ENCODE measurements at regions not wholly inside any gene's neighbourhood (a gene's known extent, or its start where the extent isn't known, plus 50 kb on each side); places are given as distances from the start of the nearest gene placed in this dataset.
"Not testable (repeated sequence)": the region's sequence is repeated elsewhere in the genome, so short reads cannot be mapped to it uniquely, and the experiment has no call there.

DNA sequence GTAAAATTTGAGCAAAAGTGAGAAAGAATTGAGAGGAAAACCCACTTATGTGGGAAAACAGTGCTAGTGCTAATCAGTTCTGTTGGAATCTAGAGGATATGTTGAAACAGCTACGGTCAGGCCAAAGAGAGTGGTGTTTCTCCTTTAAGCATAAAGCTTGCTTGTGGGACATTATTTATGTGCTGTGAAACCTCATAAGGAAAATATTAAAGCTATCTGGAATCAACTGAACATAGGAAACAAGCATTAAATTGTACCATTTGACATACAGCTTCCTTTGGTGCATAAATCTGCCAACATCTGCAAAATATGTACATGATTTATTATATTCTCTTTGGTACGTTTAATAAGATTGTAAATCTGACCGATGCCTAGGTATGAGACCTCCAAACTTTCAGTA lies 182.5 kb upstream of the PDE10A start:
- TF ChIP-seq JUND (IDR thresholded peaks at IDR 0.05; ENCODE audit: low read depth), result no peak
- in situ Hi-C loops (cut with HindIII; ENCODE audit: low pct_unique_long_range_greater_than_20kb, low sequenced_read_pairs), result no loop called here
- DNase-seq (ENCODE audit: low read depth in 1 of 2, low spot score in 1 of 2), result no peak

- no peak for DNase-seq (ENCODE audit: low read depth in 1 of 2, low spot score in 1 of 2)
- no peak for TF ChIP-seq JUND (IDR thresholded peaks at IDR 0.05; ENCODE audit: low read depth)
- in situ Hi-C loops (cut with HindIII; ENCODE audit: low pct_unique_long_range_greater_than_20kb, low sequenced_read_pairs), result no loop called here
Observed at GRCh38 chr6:165844801-165845364, 181.8 kb upstream of the PDE10A start.

GRCh38 chr6:165844232-165844631 lies 181.2 kb upstream of the PDE10A start:
- DNase-seq (ENCODE audit: low read depth in 1 of 2, low spot score in 1 of 2), result no peak
- no peak for TF ChIP-seq JUND (IDR thresholded peaks at IDR 0.05; ENCODE audit: low read depth)
- in situ Hi-C loops (cut with HindIII; ENCODE audit: low pct_unique_long_range_greater_than_20kb, low sequenced_read_pairs), result no loop called here

- TF ChIP-seq JUND (IDR thresholded peaks at IDR 0.05; ENCODE audit: low read depth), result no peak
- DNase-seq (ENCODE audit: low read depth in 1 of 2, low spot score in 1 of 2), result no peak
- in situ Hi-C loops (cut with HindIII; ENCODE audit: low pct_unique_long_range_greater_than_20kb, low sequenced_read_pairs), result no loop called here
Observed at GRCh38 chr6:165843568-165844113, 180.6 kb upstream of the PDE10A start.

DNA sequence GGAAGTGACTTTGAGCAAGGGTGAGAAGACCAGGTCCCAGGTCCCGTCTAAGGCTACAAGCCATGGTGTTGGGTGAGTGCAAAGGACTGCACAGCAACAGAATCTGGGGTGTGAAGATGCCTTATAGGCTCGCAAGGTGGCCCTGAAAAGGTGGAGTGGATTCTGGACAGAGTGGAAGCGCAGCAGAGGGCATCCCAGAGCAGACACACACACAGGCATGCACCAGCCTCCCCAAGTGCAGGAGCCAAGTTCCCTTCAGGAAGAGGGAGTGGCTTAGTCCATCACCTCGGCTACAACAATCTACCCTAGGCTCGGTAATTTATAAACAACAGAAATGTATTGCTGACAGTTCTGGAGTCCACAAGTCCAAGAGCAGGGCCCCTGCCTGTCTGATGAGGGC lies 180.1 kb upstream of the PDE10A start:
- no peak for TF ChIP-seq JUND (IDR thresholded peaks at IDR 0.05; ENCODE audit: low read depth)
- in situ Hi-C loops (cut with HindIII; ENCODE audit: low pct_unique_long_range_greater_than_20kb, low sequenced_read_pairs), result no loop called here
- no peak for DNase-seq (ENCODE audit: low read depth in 1 of 2, low spot score in 1 of 2)

- no peak for DNase-seq (ENCODE audit: low read depth in 1 of 2, low spot score in 1 of 2)
- in situ Hi-C loops (cut with HindIII; ENCODE audit: low pct_unique_long_range_greater_than_20kb, low sequenced_read_pairs), result no loop called here
- no peak for TF ChIP-seq JUND (IDR thresholded peaks at IDR 0.05; ENCODE audit: low read depth)
Observed at GRCh38 chr6:165842281-165842936, 179.4 kb upstream of the PDE10A start.

DNA sequence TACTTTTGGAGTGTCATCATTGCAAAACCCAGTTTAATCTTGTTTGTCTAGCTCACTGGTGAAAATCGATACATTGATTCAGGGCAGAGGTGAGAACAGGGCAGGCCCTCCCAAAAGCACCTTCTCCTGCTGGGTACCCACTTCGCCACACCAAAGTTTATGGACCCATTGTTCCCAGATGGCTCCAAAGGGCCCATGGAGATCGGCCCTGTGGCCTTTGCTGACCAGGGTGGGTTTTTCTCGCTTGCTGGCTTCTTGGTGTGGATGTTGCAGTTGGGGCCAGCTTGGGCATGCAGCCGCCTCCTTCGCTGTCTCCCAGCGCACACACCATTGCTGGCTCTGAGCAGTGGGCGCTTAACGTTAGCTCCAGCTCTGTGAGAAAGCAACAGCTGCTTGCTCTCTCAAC lies 178.1 kb upstream of the PDE10A start:
- no peak for DNase-seq (ENCODE audit: low read depth in 1 of 2, low spot score in 1 of 2)
- no peak for TF ChIP-seq JUND (IDR thresholded peaks at IDR 0.05; ENCODE audit: low read depth)
- in situ Hi-C loops (cut with HindIII; ENCODE audit: low pct_unique_long_range_greater_than_20kb, low sequenced_read_pairs), result no loop called here

DNA sequence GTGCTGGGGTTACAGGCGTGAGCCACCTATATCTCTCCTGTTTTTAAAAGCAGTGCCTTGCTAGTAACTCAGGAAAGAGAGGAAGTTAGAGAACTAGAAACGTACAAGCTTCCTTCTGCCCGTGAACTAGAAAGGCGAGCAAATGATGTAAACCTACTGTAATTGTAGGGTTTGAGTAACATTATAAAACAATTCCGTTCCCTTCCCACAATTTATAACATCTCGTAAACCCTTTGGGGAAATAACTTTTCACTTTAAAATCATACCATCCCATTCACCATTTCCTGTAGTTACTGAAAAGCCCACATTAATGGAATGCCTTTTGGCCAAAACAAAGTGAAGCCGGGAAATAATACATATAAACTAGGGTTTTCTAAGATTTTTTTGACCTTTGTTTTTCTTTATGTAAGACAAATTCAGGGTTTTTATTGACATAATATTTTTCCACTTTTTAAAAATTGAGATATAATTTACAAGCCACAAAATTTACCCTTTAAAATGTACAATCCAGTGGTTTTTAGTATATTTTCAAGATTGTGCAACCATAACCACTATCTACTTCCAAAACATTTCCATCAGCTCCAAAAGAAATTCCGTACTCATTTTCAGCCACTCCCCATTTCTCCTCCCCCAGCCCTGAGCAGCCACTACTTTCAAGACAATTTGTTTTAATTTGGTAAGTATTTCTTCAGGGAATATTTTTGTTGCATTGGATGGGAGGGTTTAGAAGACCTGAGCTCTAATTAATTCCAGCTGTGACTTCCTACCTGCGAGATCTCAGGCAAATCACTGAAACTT lies 175.1 kb upstream of the PDE10A start:
- in situ Hi-C loops (cut with HindIII; ENCODE audit: low pct_unique_long_range_greater_than_20kb, low sequenced_read_pairs), result no loop called here
- no peak for TF ChIP-seq JUND (IDR thresholded peaks at IDR 0.05; ENCODE audit: low read depth)
- no peak for DNase-seq (ENCODE audit: low read depth in 1 of 2, low spot score in 1 of 2)

- DNase-seq (ENCODE audit: low read depth in 1 of 2, low spot score in 1 of 2); in situ Hi-C loops (cut with HindIII; ENCODE audit: low pct_unique_long_range_greater_than_20kb, low sequenced_read_pairs): not testable (repeated sequence)
Observed at GRCh38 chr6:165836648-165837047, 173.6 kb upstream of the PDE10A start.

- peak in 1 of 2 experiments; percentile 44 for DNase-seq (ENCODE audit: low read depth in 1 of 2, low spot score in 1 of 2)
- no peak for TF ChIP-seq JUND (IDR thresholded peaks at IDR 0.05; ENCODE audit: low read depth)
- in situ Hi-C loops (cut with HindIII; ENCODE audit: low pct_unique_long_range_greater_than_20kb, low sequenced_read_pairs), result no loop called here
Observed at GRCh38 chr6:165835410-165835851, 172.4 kb upstream of the PDE10A start.

DNA sequence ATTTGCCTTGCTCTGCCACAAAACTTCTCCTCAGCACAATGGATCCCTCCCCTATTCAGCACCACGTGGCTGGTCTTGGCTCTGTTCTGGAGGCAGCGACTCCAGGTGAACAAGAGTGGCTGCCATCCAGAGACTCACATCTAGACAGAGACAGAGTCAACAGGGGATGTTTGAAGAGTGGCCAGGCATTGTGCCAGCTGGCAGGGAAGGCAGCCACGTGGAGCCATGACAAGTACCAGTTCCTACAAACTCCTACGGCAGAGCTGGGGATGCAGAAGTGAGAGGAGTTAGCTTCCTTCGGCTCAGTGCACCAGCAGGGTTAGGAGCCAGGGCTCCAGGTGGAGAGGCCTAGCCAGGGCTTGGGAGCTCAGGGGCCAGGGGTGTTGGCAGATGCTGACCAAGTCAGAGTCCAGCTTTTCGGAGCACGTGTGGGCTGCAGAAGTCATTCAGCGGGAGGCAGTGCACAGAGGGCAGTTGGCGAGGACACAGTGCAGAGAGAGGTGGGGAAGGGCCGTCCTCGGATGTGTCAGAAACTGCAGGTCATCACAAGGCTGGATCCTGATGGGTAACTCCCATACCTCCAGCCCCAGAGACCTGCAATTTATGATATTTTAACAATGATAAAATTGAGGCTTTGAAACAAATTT lies 171.7 kb upstream of the PDE10A start:
- in situ Hi-C loops (cut with HindIII; ENCODE audit: low pct_unique_long_range_greater_than_20kb, low sequenced_read_pairs), result no loop called here
- no peak for TF ChIP-seq JUND (IDR thresholded peaks at IDR 0.05; ENCODE audit: low read depth)
- DNase-seq (ENCODE audit: low read depth in 1 of 2, low spot score in 1 of 2), result peak; percentile 44 to 96

DNA sequence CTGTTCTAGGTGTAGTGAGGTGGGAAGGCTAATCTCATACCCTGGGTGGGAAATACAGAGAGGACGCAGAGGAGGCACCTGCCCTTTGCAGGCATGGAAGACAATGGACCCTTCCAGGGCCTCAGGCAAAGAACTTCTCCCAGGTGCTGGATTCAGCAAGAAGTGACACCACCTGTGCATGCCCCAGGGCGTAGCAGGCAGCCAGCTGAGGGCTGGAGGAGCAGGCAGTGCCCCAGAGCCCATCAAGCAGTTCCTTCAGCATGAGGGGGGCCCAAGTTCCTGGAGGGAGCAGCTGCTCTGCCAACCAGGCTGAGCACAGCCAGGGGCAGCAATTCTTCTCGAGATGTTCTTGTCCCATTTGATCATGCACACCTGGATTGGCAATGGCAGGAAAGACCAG lies 170.3 kb upstream of the PDE10A start:
- no peak for DNase-seq (ENCODE audit: low read depth in 1 of 2, low spot score in 1 of 2)
- TF ChIP-seq JUND (IDR thresholded peaks at IDR 0.05; ENCODE audit: low read depth), result no peak
- in situ Hi-C loops (cut with HindIII; ENCODE audit: low pct_unique_long_range_greater_than_20kb, low sequenced_read_pairs), result no loop called here

All from T47D (cell line).